K562 (cell line): ENCODE measurements at regions not wholly inside any gene's neighbourhood (a gene's known extent, or its start where the extent isn't known, plus 50 kb on each side); places are given as distances from the start of the nearest gene placed in this dataset.

ENCODE experiments used
- ATAC-seq: fragments of 200-7000 bp; cut with Tn5 transposase; 3 replicates; pipeline ENCODE4 v1.9.1; 2020; ENCODE audit warnings: moderate library complexity
- BruUV-seq: library from RNA; stranded (reverse); fragments of 400-500 nt; replicated peaks from 2 replicates; lab custom pipeline; 2021; lab: Mats Ljungman, UMichigan
- CTCF ChIA-PET: fragments of 300-600 bp; formaldehyde crosslinking; extraction: SDS; loops from one replicate; lab custom pipeline; 2021; ENCODE audit warnings: low intra/inter-chr PET ratio; lab: Yijun Ruan, JAX
- POLR2A ChIA-PET: fragments of 300-600, 350-650 bp; sonication (Branson Sonifier 250); formaldehyde crosslinking; extraction: SDS; loops from one replicate; lab custom pipeline; 2021; ENCODE audit warnings: antibody characterized with exemption, inconsistent platforms; lab: Yijun Ruan, JAX
- DNase-seq, 4 experiments: peaks; one replicate each; pipeline versions ENCODE4 v3.0.0 to v3.0.0-alpha.2; 2011 to 2018; ENCODE audit warnings: low spot score in 3 of 4, mixed read lengths in 3 of 4; ENCODE audit errors: extremely low read depth in 1 of 4
- FAIRE-seq: peaks from 2 replicates; lab custom pipeline; 2011; peaks lifted over from hg19 to GRCh38; lab: Jason Lieb, UNC
- H2AFZ ChIP-seq: 2 replicates; pipeline ENCODE4 v1.6.0; 2011; ENCODE audit warnings: low read depth, low read length, control low read depth, inconsistent platforms
- H3K27ac ChIP-seq: fragments of 200-600 bp; 3 replicates; pipeline ENCODE4 v1.8.0; 2011; ENCODE audit warnings: low read depth, mild to moderate bottlenecking, control low read depth, inconsistent platforms, low read length, moderate library complexity, mixed read lengths; ENCODE audit errors: extremely low read depth
- H3K27me3 ChIP-seq, 2 experiments: fragments of 300-600 bp in 1 of 2; 2 replicates in 1 of 2; 3 replicates in 1 of 2; pipeline versions ENCODE4 v1.6.0 to v1.8.0; 2011; ENCODE audit warnings: inconsistent platforms in 2 of 2, low read length in 2 of 2, mild to moderate bottlenecking in 1 of 2, mixed read lengths in 1 of 2, moderate library complexity in 1 of 2; ENCODE audit not compliant: control insufficient read depth in 2 of 2, insufficient read depth in 2 of 2
- H3K36me3 ChIP-seq: fragments of 300-600 bp; 3 replicates; pipeline ENCODE4 v1.8.0; 2011; ENCODE audit warnings: mild to moderate bottlenecking, low read length, inconsistent platforms; ENCODE audit not compliant: control insufficient read depth, insufficient read depth
- H3K4me1 ChIP-seq, 2 experiments: fragments of 200-600 bp in 1 of 2; replicated peaks in 1 of 2; 2 replicates in 1 of 2; 3 replicates in 1 of 2; pipeline versions ENCODE4 v1.5.1 to v1.8.0; 2011; ENCODE audit warnings: inconsistent platforms in 2 of 2, low read length in 2 of 2, mild to moderate bottlenecking in 1 of 2, mixed read lengths in 1 of 2, moderate library complexity in 1 of 2; ENCODE audit not compliant: control insufficient read depth in 2 of 2, insufficient read depth in 2 of 2
- H3K4me2 ChIP-seq: 2 replicates; pipeline ENCODE4 v1.6.1; 2011; ENCODE audit warnings: low read length, control low read depth, inconsistent platforms, mixed read lengths; ENCODE audit not compliant: insufficient read depth
- H3K4me3 ChIP-seq: fragments of 200-600 bp; sonication (generic), shearing (Covaris generic); 2 replicates; pipeline ENCODE4 v1.5.1; 2016; ENCODE audit warnings: control low read depth, inconsistent platforms
- H3K79me2 ChIP-seq: fragments of 200-600 bp; 3 replicates; pipeline ENCODE4 v1.8.0; 2011; ENCODE audit warnings: low read length, inconsistent platforms; ENCODE audit not compliant: control insufficient read depth, insufficient read depth
- H3K9ac ChIP-seq, 2 experiments: 2 replicates each; pipeline versions ENCODE4 v1.6.0 to v1.6.1; 2011; ENCODE audit warnings: low read depth in 2 of 2, low read length in 2 of 2, control low read depth in 1 of 2, inconsistent platforms in 1 of 2, mild to moderate bottlenecking in 1 of 2, mixed read lengths in 1 of 2; ENCODE audit not compliant: insufficient read depth in 1 of 2
- H3K9me1 ChIP-seq: one replicate; pipeline ENCODE4 v1.6.0; 2011; ENCODE audit warnings: inconsistent platforms, mild to moderate bottlenecking, low read length, moderate library complexity; ENCODE audit not compliant: control insufficient read depth, insufficient read depth
- H3K9me3 ChIP-seq: replicated peaks from 2 replicates; pipeline ENCODE4 v1.5.1; 2011; ENCODE audit warnings: low read depth, low read length, inconsistent platforms; ENCODE audit not compliant: control insufficient read depth, insufficient read depth
- H4K20me1 ChIP-seq: replicated peaks from 2 replicates; pipeline ENCODE4 v1.6.1; 2011; ENCODE audit warnings: low read length, inconsistent platforms, mixed read lengths; ENCODE audit not compliant: control insufficient read depth, insufficient read depth
- ARID1B ChIP-seq: fragments of 450-650 bp; IDR thresholded peaks from 2 replicates; pipeline ENCODE4 v1.6.1; 2016; ENCODE audit warnings: antibody characterized with exemption, mild to moderate bottlenecking, inconsistent platforms
- CHD2 ChIP-seq: IDR thresholded peaks from 2 replicates; pipeline ENCODE4 v1.6.1; 2011; ENCODE audit warnings: low read depth, low read length
- KDM1A ChIP-seq, 2 experiments: fragments of 450-650 bp; IDR thresholded peaks; 2 replicates each; pipeline ENCODE4 v1.6.1; 2016; ENCODE audit warnings: mild to moderate bottlenecking in 2 of 2
- MIER1 ChIP-seq: fragments of 450-650 bp; IDR thresholded peaks from 2 replicates; pipeline ENCODE4 v1.6.1; 2016; ENCODE audit warnings: antibody characterized with exemption, mild to moderate bottlenecking, low read depth
- NCOR1 ChIP-seq: fragments of 450-650 bp; IDR thresholded peaks from 2 replicates; pipeline ENCODE4 v1.6.1; 2016; ENCODE audit warnings: mild to moderate bottlenecking, moderate library complexity
- NR3C1 ChIP-seq: sonication (generic); formaldehyde crosslinking; IDR thresholded peaks from 2 replicates; pipeline ENCODE4 v1.8.1; 2022; ENCODE audit warnings: missing genetic modification reagents
- RFX5 ChIP-seq: IDR thresholded peaks from 2 replicates; pipeline ENCODE4 v1.6.1; 2011; ENCODE audit warnings: low read depth, mild to moderate bottlenecking, improper control_type of control experiment, low read length
- SMC3 ChIP-seq: conservative IDR thresholded peaks from 2 replicates; pipeline ENCODE4 v1.6.1; 2011; ENCODE audit warnings: low read depth, low read length, improper control_type of control experiment; ENCODE audit not compliant: insufficient read depth
- SRSF9 ChIP-seq: fragments of 200-400 bp; formaldehyde crosslinking; IDR thresholded peaks from 2 replicates; pipeline ENCODE4 v1.6.1; 2017; ENCODE audit warnings: low read depth, low read length, borderline replicate concordance
- TRIM24 ChIP-seq, 2 experiments: fragments of 450-650 bp; IDR thresholded peaks; 2 replicates each; pipeline ENCODE4 v1.6.1; 2016
- WHSC1 ChIP-seq: IDR thresholded peaks from one replicate; pipeline ENCODE4 v1.6.1; 2012; ENCODE audit warnings: low read length, control low read depth, inconsistent platforms
- ZC3H8 ChIP-seq: fragments of 450-650 bp; IDR thresholded peaks from 2 replicates; pipeline ENCODE4 v1.6.1; 2017
- ZNF311 ChIP-seq: fragments of 250-450 bp; sonication (Bioruptor Pico); IDR thresholded peaks from 2 replicates; pipeline ENCODE4 v1.4.0; 2020; ENCODE audit warnings: mild to moderate bottlenecking, moderate library complexity
- ZNF584 ChIP-seq: fragments of 200-800 bp; sonication (Bioruptor generic); IDR thresholded peaks from 2 replicates; pipeline ENCODE4 v1.6.1; 2016; ENCODE audit warnings: low read depth, mild to moderate bottlenecking, missing genetic modification characterization, missing compliant biosample characterization
- ZNF77 ChIP-seq: fragments of 250-450 bp; sonication (Bioruptor Pico); IDR thresholded peaks from 2 replicates; pipeline ENCODE4 v1.5.0; 2020
- WGBS: fragments of 100-300 bp; shearing (Covaris generic); methylation state at CpG from one replicate; pipeline ENCODE4 v1.1.6; 2016; ENCODE audit warnings: low coverage, mixed read lengths; ENCODE audit not compliant: insufficient coverage; ENCODE audit errors: missing lambda C conversion rate; 5-methylcytosine and 5-hydroxymethylcytosine counted together
- in situ Hi-C: fragments of 300-500 bp; cut with MboI; formaldehyde crosslinking; loops from 4 replicates; pipeline ENCODE4 v1.15.0; 2018; ENCODE audit warnings: inconsistent platforms, mixed read lengths
- intact Hi-C: fragments of 100-400 bp; cut with micrococcal nuclease; formaldehyde crosslinking; loops from 2 replicates; pipeline ENCODE4 v1.14.2; 2022
- TF ChIP-seq, protein P1 (sequence below): fragments of 200-800 bp; sonication (Bioruptor generic); IDR thresholded peaks from 2 replicates; pipeline ENCODE4 v1.6.1; 2017; ENCODE audit warnings: missing genetic modification characterization, missing compliant biosample characterization
- TF ChIP-seq, protein P2 (sequence below): fragments of 150-350 bp; conservative IDR thresholded peaks from 2 replicates; pipeline ENCODE4 v1.6.1; 2014; ENCODE audit warnings: low read length

DNA sequence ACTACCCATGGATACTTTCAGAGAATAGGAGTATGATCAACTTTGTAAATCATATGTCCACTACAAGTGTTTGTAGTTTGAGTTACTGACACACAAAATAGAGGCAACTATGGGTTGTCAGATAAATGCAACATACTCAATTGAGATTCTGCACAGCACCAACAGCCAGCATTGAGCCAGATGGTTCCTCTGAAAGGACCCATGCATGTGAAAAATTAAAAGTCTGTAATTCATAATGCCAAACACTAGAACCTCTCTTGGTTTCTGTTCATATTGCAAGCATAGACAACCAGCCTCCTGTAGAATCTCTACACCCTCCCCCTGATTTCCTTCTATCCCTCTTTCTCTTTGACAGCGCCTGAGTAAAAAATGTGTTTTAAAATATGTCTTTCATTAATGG, 831.0 kb downstream of the C12orf50 start:
- BruUV-seq: no TSS peak
- Histone ChIP-seq H3K4me3 (no peak overlapping the region), H3K9me3 (no peaks in the 10 kb centered on the region), H3K4me1 (no peaks in the 10 kb centered on the region), H3K27me3 (no peaks in the 10 kb centered on the region), H3K79me2 (no peaks in the 10 kb centered on the region), H2AFZ (no peak overlapping the region), H4K20me1 (no peaks in the 10 kb centered on the region), H3K36me3 (no peaks in the 10 kb centered on the region), H3K9ac (no peak overlapping the region), H3K4me2 (no peak overlapping the region), H3K9me1 (no peaks in the 10 kb centered on the region), H3K27ac (no peak overlapping the region)
- DNase-seq (no peak), FAIRE-seq (no peak), ATAC-seq (no peak)
- ChIA-PET CTCF (no interaction called here), POLR2A (no interaction called here)
- intact Hi-C loops: no loop called here
- in situ Hi-C loops: no loop called here
- TF ChIP-seq CHD2 (no peak), ZNF311 (no peak), WHSC1 (no peak), KDM1A (IDR thresholded peaks at IDR 0.05) (no peak), TRIM24 (IDR thresholded peaks at IDR 0.05) (no peak), SMC3 (no peak), SRSF9 (no peak), MIER1 (no peak), NR3C1 (no peak), NCOR1 (no peak), ARID1B (no peak), ZNF77 (CRISPR knock-in tag) (no peak), RFX5 (no peak), ZC3H8 (no peak), ZNF584 (CRISPR knock-in tag) (no peak)
- TF ChIP-seq, protein P1, sequence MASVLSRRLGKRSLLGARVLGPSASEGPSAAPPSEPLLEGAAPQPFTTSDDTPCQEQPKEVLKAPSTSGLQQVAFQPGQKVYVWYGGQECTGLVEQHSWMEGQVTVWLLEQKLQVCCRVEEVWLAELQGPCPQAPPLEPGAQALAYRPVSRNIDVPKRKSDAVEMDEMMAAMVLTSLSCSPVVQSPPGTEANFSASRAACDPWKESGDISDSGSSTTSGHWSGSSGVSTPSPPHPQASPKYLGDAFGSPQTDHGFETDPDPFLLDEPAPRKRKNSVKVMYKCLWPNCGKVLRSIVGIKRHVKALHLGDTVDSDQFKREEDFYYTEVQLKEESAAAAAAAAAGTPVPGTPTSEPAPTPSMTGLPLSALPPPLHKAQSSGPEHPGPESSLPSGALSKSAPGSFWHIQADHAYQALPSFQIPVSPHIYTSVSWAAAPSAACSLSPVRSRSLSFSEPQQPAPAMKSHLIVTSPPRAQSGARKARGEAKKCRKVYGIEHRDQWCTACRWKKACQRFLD: no peak
- TF ChIP-seq, protein P2, sequence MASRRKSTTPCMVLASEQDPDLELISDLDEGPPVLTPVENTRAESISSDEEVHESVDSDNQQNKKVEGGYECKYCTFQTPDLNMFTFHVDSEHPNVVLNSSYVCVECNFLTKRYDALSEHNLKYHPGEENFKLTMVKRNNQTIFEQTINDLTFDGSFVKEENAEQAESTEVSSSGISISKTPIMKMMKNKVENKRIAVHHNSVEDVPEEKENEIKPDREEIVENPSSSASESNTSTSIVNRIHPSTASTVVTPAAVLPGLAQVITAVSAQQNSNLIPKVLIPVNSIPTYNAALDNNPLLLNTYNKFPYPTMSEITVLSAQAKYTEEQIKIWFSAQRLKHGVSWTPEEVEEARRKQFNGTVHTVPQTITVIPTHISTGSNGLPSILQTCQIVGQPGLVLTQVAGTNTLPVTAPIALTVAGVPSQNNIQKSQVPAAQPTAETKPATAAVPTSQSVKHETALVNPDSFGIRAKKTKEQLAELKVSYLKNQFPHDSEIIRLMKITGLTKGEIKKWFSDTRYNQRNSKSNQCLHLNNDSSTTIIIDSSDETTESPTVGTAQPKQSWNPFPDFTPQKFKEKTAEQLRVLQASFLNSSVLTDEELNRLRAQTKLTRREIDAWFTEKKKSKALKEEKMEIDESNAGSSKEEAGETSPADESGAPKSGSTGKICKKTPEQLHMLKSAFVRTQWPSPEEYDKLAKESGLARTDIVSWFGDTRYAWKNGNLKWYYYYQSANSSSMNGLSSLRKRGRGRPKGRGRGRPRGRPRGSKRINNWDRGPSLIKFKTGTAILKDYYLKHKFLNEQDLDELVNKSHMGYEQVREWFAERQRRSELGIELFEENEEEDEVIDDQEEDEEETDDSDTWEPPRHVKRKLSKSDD: no peak
- 0% methylated on average over 1 of the region's 1 CpG for WGBS
